ENCODE measurements at regions not wholly inside any gene's neighbourhood (a gene's known extent, or its start where the extent isn't known, plus 50 kb on each side); places are given as distances from the start of the nearest gene placed in this dataset.
A peak's percentile ranks its signal among the peaks of the same experiment; 100 is the strongest.

DNA sequence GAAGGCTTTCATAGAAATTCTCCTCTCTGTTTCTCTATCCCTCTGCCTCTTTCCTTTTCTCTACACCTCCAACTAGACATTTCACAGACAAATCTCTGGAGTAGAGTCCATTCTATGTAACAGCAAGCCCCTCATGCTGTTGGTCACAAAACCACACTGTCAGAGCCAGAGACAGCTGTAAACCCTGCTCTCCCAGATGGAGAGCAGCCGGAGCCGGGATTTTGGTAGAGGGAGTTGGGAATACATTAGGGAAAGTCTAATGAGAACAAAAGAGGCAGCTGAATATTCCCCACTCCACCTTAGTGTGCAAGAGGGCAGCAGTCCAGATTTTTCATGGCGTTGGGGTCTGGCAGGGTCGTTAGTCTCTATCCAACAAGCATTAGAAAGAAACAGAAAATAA lies 68.3 kb upstream of the EDN1 start:
- no CpG with 5 or more reads among the region's 4 CpGs for WGBS (ENCODE audit: insufficient coverage)
- no peaks in the 10 kb centered on the region for H3K9me3 ChIP-seq (ENCODE audit: control insufficient read depth, insufficient read depth, low read length)
- no peaks in the 10 kb centered on the region for H3K36me3 ChIP-seq (ENCODE audit: control insufficient read depth, insufficient read depth, low read length)
- no peak overlapping the region for H3K4me3 ChIP-seq (ENCODE audit: low read depth, low read length)
- no peak overlapping the region for H3K27ac ChIP-seq (ENCODE audit: low read depth, low read length)
- no peaks in the 10 kb centered on the region for H3K27me3 ChIP-seq (ENCODE audit: control insufficient read depth, insufficient read depth, low read length)
- no peaks in the 10 kb centered on the region for H3K4me1 ChIP-seq (ENCODE audit: control insufficient read depth, insufficient read depth, low read length)
- peak in 1 of 6 donors; percentile 41 for DNase-seq (ENCODE audit: low read depth in 4 of 6, low spot score in 6 of 6)

DNA sequence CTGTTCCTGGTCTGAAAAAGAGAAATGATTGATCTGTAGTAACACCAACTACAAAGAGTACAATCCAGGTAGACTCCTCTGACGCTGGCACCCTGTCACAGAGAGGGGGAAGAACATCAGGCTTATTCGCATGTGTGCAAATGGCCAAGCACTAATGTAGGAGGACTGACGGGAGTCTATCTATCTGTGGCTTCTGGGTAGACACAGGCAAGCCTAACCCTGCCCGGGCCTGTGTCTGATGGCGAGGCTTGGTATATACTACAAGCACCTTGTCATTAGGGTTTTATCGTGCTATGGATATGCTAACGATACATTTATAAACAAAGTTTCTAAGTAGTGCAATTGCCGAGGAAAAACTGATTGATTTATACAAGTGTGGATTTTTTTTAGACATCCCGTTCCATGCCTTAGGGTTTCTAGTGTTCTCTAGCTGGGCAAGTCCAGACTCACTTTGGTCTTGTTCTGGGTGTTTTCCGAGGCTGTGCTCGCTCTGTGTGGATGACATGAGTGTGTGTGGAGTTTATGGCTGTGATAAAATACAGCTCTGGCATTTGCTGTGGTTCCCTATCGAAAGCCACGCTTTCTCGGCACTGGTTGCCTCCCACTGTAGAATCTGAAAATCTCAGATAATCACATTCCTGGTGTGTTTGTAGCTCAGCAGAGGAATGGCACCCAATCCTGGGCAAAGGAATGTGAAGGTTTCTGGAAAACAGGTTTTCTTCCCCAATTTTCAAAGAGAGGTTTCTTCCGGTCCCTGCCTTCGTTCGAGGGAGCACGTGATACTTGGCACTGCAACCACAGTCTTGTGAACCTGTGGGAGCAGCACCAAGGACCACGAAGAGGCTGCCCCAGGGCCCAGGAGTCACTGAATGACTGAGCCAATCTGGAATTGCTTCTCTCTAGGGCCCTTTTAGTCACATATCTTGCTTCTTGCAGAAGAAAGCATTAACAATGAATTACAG lies 67.5 kb upstream of the EDN1 start:
- Histone ChIP-seq H3K27me3 (ENCODE audit: control insufficient read depth, insufficient read depth, low read length) (no peaks in the 10 kb centered on the region), H3K4me1 (ENCODE audit: control insufficient read depth, insufficient read depth, low read length) (no peaks in the 10 kb centered on the region), H3K27ac (ENCODE audit: low read depth, low read length) (no peak overlapping the region), H3K36me3 (ENCODE audit: control insufficient read depth, insufficient read depth, low read length) (no peaks in the 10 kb centered on the region), H3K9me3 (ENCODE audit: control insufficient read depth, insufficient read depth, low read length) (no peaks in the 10 kb centered on the region), H3K4me3 (ENCODE audit: low read depth, low read length) (no peak overlapping the region)
- 80% methylated on average over 10 of the region's 19 CpGs for WGBS (ENCODE audit: insufficient coverage)
- no peak for DNase-seq (ENCODE audit: low read depth in 4 of 6, low spot score in 6 of 6)

GRCh38 chr6:12223383-12223782 lies 66.8 kb upstream of the EDN1 start:
- no peak overlapping the region for H3K4me3 ChIP-seq (ENCODE audit: low read depth, low read length)
- DNase-seq (ENCODE audit: low read depth in 4 of 6, low spot score in 6 of 6): no peak
- no peaks in the 10 kb centered on the region for H3K4me1 ChIP-seq (ENCODE audit: control insufficient read depth, insufficient read depth, low read length)
- no peaks in the 10 kb centered on the region for H3K36me3 ChIP-seq (ENCODE audit: control insufficient read depth, insufficient read depth, low read length)
- H3K27ac ChIP-seq (ENCODE audit: low read depth, low read length): no peak overlapping the region
- WGBS (ENCODE audit: insufficient coverage): 96% methylated on average over 5 of the region's 5 CpGs
- H3K27me3 ChIP-seq (ENCODE audit: control insufficient read depth, insufficient read depth, low read length): no peaks in the 10 kb centered on the region
- no peaks in the 10 kb centered on the region for H3K9me3 ChIP-seq (ENCODE audit: control insufficient read depth, insufficient read depth, low read length)

DNA sequence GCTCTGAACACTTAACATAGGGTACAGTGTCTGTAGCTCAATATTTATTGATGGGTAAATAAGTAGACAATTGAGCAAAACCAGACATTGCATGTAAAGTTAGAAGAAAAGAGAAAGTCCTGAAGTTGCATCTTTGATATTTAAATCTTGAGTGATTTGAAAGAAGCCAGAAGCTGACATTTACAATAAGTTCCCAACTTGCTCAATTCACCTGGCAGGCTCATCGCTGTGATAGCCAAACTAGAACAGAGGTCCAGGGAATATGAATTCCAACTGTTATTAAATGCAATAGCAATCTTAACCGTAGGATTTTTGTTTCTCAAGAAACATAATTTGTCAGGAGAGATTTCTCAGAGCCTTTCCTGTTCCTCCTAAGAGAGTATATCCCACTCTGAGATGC lies 65.9 kb upstream of the EDN1 start:
- no peaks in the 10 kb centered on the region for H3K27me3 ChIP-seq (ENCODE audit: control insufficient read depth, insufficient read depth, low read length)
- WGBS (ENCODE audit: insufficient coverage): no CpG with 5 or more reads among the region's 2 CpGs
- H3K9me3 ChIP-seq (ENCODE audit: control insufficient read depth, insufficient read depth, low read length): no peaks in the 10 kb centered on the region
- no peak for DNase-seq (ENCODE audit: low read depth in 4 of 6, low spot score in 6 of 6)
- no peaks in the 10 kb centered on the region for H3K4me1 ChIP-seq (ENCODE audit: control insufficient read depth, insufficient read depth, low read length)
- no peak overlapping the region for H3K27ac ChIP-seq (ENCODE audit: low read depth, low read length)
- no peak overlapping the region for H3K4me3 ChIP-seq (ENCODE audit: low read depth, low read length)
- no peaks in the 10 kb centered on the region for H3K36me3 ChIP-seq (ENCODE audit: control insufficient read depth, insufficient read depth, low read length)

DNA sequence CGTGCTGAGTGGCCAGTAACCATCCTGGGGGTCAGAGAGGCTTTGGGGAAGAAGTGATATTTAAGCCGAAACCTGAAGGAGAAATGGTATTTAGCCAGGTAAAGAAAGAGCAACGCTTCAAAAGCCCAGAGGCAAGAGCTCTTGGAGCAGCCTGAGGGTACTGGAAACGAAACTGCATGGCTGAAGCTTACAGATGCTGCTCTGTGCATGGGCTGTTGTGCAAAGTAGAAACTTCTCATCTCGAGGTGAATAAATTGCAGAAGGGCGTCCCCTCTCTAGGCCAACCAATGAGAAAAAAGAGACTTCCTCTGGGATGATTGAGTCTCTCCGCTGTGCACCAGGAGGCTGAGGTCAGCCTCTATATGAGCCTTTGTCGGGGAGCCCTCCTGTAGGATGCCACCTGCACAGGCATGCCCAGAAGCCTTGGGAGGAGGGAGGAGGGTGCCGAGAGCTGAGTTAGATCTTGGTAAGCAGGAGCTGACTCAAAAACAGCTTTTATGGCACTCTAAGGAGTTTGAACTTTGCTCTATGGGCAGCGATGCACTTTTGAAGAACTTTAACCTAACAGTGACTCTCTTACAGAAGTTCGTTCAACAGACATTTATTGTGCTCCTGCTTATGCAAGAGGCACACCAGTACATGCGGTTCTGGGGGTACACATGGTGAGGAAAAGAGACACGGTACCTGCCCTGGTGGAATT lies 61.6 kb upstream of the EDN1 start:
- peaks cover under 1% of the 10 kb centered on the region for H3K4me1 ChIP-seq (ENCODE audit: control insufficient read depth, insufficient read depth, low read length)
- H3K27ac ChIP-seq (ENCODE audit: low read depth, low read length): no peak overlapping the region
- no peaks in the 10 kb centered on the region for H3K27me3 ChIP-seq (ENCODE audit: control insufficient read depth, insufficient read depth, low read length)
- WGBS (ENCODE audit: insufficient coverage): 79% methylated on average over 10 of the region's 13 CpGs
- H3K4me3 ChIP-seq (ENCODE audit: low read depth, low read length): no peak overlapping the region
- H3K36me3 ChIP-seq (ENCODE audit: control insufficient read depth, insufficient read depth, low read length): no peaks in the 10 kb centered on the region
- H3K9me3 ChIP-seq (ENCODE audit: control insufficient read depth, insufficient read depth, low read length): no peaks in the 10 kb centered on the region
- no peak for DNase-seq (ENCODE audit: low read depth in 4 of 6, low spot score in 6 of 6)

DNA sequence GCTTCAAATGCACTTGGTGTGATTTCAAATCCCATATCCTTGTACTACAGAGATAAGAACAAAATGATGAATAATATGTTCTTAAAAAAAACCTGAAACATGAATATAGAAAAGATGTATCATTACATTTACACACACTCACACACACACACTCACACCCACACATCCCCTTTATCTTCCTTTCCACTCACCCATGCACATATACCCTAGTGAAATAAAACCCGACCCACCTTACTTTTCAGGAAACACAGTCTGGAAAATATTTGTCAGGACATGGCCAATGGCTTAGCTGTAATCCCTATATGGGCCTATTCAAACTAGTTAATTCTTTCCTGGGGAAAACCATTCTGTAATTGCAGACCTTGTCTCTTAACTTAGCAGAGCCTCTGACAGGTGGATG lies 60.8 kb upstream of the EDN1 start:
- Histone ChIP-seq H3K27me3 (ENCODE audit: control insufficient read depth, insufficient read depth, low read length) (no peaks in the 10 kb centered on the region), H3K4me1 (ENCODE audit: control insufficient read depth, insufficient read depth, low read length) (peaks cover 5% of the 10 kb centered on the region), H3K9me3 (ENCODE audit: control insufficient read depth, insufficient read depth, low read length) (no peaks in the 10 kb centered on the region), H3K4me3 (ENCODE audit: low read depth, low read length) (no peak overlapping the region), H3K36me3 (ENCODE audit: control insufficient read depth, insufficient read depth, low read length) (no peaks in the 10 kb centered on the region), H3K27ac (ENCODE audit: low read depth, low read length) (no peak overlapping the region)
- 88% methylated on average over 1 of the region's 1 CpG for WGBS (ENCODE audit: insufficient coverage)
- no peak for DNase-seq (ENCODE audit: low read depth in 4 of 6, low spot score in 6 of 6)

- H3K27me3 ChIP-seq (ENCODE audit: control insufficient read depth, insufficient read depth, low read length): no peaks in the 10 kb centered on the region
Measured at GRCh38 chr6:12230523-12230922, 59.6 kb upstream of the EDN1 start.

DNA sequence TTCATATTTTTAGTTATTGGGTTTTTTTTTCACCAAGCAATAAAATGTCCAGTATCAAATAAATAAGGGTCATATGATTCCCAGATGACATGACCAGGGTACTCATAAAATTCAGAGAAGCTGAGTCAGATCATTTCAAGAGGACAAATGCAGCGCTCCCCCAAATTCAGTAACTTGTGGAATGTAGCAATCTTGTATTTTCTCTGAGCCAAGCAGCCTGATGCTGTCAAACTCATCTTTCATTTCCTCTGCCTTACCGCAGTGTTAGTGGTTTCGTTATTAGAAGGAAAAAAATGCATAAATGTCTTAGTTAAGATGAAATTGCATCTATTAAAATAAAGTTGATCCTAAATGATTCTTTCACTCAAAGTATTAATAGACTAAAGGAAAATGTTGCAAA lies 57.8 kb upstream of the EDN1 start:
- WGBS (ENCODE audit: insufficient coverage): 100% methylated on average over 1 of the region's 3 CpGs

More at GRCh38 chr6:12230523-12230922, 59.6 kb upstream of the EDN1 start:
- Histone ChIP-seq H3K4me1 (ENCODE audit: control insufficient read depth, insufficient read depth, low read length) (peaks cover 5% of the 10 kb centered on the region), H3K27ac (ENCODE audit: low read depth, low read length) (no peak overlapping the region), H3K36me3 (ENCODE audit: control insufficient read depth, insufficient read depth, low read length) (no peaks in the 10 kb centered on the region), H3K4me3 (ENCODE audit: low read depth, low read length) (no peak overlapping the region), H3K9me3 (ENCODE audit: control insufficient read depth, insufficient read depth, low read length) (no peaks in the 10 kb centered on the region)
- DNase-seq (ENCODE audit: low read depth in 4 of 6, low spot score in 6 of 6): no peak
- 92% methylated on average over 4 of the region's 6 CpGs for WGBS (ENCODE audit: insufficient coverage)

GRCh38 chr6:12232821-12233220 lies 57.3 kb upstream of the EDN1 start:
- Histone ChIP-seq H3K4me3 (ENCODE audit: low read depth, low read length) (no peak overlapping the region), H3K27me3 (ENCODE audit: control insufficient read depth, insufficient read depth, low read length) (no peaks in the 10 kb centered on the region), H3K36me3 (ENCODE audit: control insufficient read depth, insufficient read depth, low read length) (no peaks in the 10 kb centered on the region), H3K9me3 (ENCODE audit: control insufficient read depth, insufficient read depth, low read length) (no peaks in the 10 kb centered on the region), H3K4me1 (ENCODE audit: control insufficient read depth, insufficient read depth, low read length) (peaks cover 5% of the 10 kb centered on the region), H3K27ac (ENCODE audit: low read depth, low read length) (no peak overlapping the region)
- WGBS (ENCODE audit: insufficient coverage): no CpG with 5 or more reads among the region's 1 CpG
- no peak for DNase-seq (ENCODE audit: low read depth in 4 of 6, low spot score in 6 of 6)

More for the DNA sequence above, 57.8 kb upstream of the EDN1 start:
- no peak overlapping the region for H3K27ac ChIP-seq (ENCODE audit: low read depth, low read length)
- no peaks in the 10 kb centered on the region for H3K27me3 ChIP-seq (ENCODE audit: control insufficient read depth, insufficient read depth, low read length)
- peaks cover 5% of the 10 kb centered on the region for H3K4me1 ChIP-seq (ENCODE audit: control insufficient read depth, insufficient read depth, low read length)
- no peak for DNase-seq (ENCODE audit: low read depth in 4 of 6, low spot score in 6 of 6)
- no peaks in the 10 kb centered on the region for H3K36me3 ChIP-seq (ENCODE audit: control insufficient read depth, insufficient read depth, low read length)
- H3K9me3 ChIP-seq (ENCODE audit: control insufficient read depth, insufficient read depth, low read length): no peaks in the 10 kb centered on the region
- H3K4me3 ChIP-seq (ENCODE audit: low read depth, low read length): no peak overlapping the region
